Fibroblast of lung (primary cell): ENCODE measurements at regions not wholly inside any gene's neighbourhood (a gene's known extent, or its start where the extent isn't known, plus 50 kb on each side); places are given as distances from the start of the nearest gene placed in this dataset.
A peak's percentile ranks its signal among the peaks of the same experiment; 100 is the strongest.

ENCODE experiments used
- DNase-seq, 2 donors: peaks; one replicate each; pipeline versions ENCODE4 v3.0.0 to v3.0.0-alpha.2; 2010; ENCODE audit warnings: low read depth in 2 of 2
- H2AFZ ChIP-seq: 2 replicates; pipeline ENCODE4 v1.5.1; 2012; ENCODE audit warnings: low read length, control low read depth, inconsistent platforms
- H3K27ac ChIP-seq: 2 replicates; pipeline ENCODE4 v1.5.1; 2011; ENCODE audit warnings: low read length, control low read depth; ENCODE audit not compliant: insufficient read depth
- H3K27me3 ChIP-seq: 2 replicates; pipeline ENCODE4 v1.5.1; 2011; ENCODE audit warnings: mild to moderate bottlenecking, low read length; ENCODE audit not compliant: control insufficient read depth, insufficient read depth
- H3K36me3 ChIP-seq: 2 replicates; pipeline ENCODE4 v1.5.1; 2011; ENCODE audit warnings: low read length; ENCODE audit not compliant: control insufficient read depth, insufficient read depth
- H3K4me1 ChIP-seq: 2 replicates; pipeline ENCODE4 v1.5.1; 2011; ENCODE audit warnings: low read length; ENCODE audit not compliant: control insufficient read depth, insufficient read depth; ENCODE audit errors: extremely low read depth
- H3K4me2 ChIP-seq: 2 replicates; pipeline ENCODE4 v1.5.1; 2011; ENCODE audit warnings: low read length, control low read depth; ENCODE audit not compliant: insufficient read depth; ENCODE audit errors: extremely low read depth
- H3K4me3 ChIP-seq, 4 experiments: fragments of 200-600 bp in 1 of 4; sonication (generic) in 1 of 4; replicated peaks in 1 of 4; 2 replicates each; pipeline ENCODE4 v1.5.1; 2011 to 2016; ENCODE audit warnings: low read length in 4 of 4, low read depth in 3 of 4, mild to moderate bottlenecking in 3 of 4, control low read depth in 2 of 4, inconsistent platforms in 1 of 4, mixed read lengths in 1 of 4; ENCODE audit not compliant: insufficient read depth in 1 of 4; ENCODE audit errors: control extremely low read depth in 1 of 4
- H3K79me2 ChIP-seq: 2 replicates; pipeline ENCODE4 v1.5.1; 2012; ENCODE audit warnings: mild to moderate bottlenecking, low read length, inconsistent platforms; ENCODE audit not compliant: control insufficient read depth, insufficient read depth
- H3K9ac ChIP-seq: 2 replicates; pipeline ENCODE4 v1.5.1; 2011; ENCODE audit warnings: mild to moderate bottlenecking, low read length, control low read depth; ENCODE audit not compliant: insufficient read depth
- H3K9me3 ChIP-seq: 2 replicates; pipeline ENCODE4 v1.5.1; 2012; ENCODE audit warnings: low read depth, low read length; ENCODE audit not compliant: control insufficient read depth, insufficient read depth
- H4K20me1 ChIP-seq: 2 replicates; pipeline ENCODE4 v1.5.1; 2011; ENCODE audit warnings: low read length; ENCODE audit not compliant: control insufficient read depth, insufficient read depth; ENCODE audit errors: extremely low read depth
- EZH2 ChIP-seq: IDR thresholded peaks from 2 replicates; pipeline ENCODE4 v1.5.1; 2012; ENCODE audit warnings: low read length, control low read depth, mild to moderate bottlenecking; ENCODE audit errors: missing control alignments
- TF ChIP-seq, protein P1 (sequence below), 2 donors: IDR thresholded peaks in 1 of 2; conservative IDR thresholded peaks in 1 of 2; 1 replicate in 1 of 2; 2 replicates in 1 of 2; pipeline ENCODE4 v1.5.1; 2011 to 2012; ENCODE audit warnings: low read length in 2 of 2, control low read depth in 1 of 2, inconsistent platforms in 1 of 2, low read depth in 1 of 2, mild to moderate bottlenecking in 1 of 2

GRCh38 chr6:26269531-26270485, 95.2 kb upstream of the BTN3A2 start:
- H3K79me2 ChIP-seq = no peaks in the 10 kb centered on the region
- DNase-seq = no peak
- H3K36me3 ChIP-seq = no peaks in the 10 kb centered on the region
- peak overlapping the region; percentile 50 to 85 (median 70) for H3K4me3 ChIP-seq
- no peak overlapping the region for H2AFZ ChIP-seq
- no peaks in the 10 kb centered on the region for H3K27me3 ChIP-seq
- peaks cover 3% of the 10 kb centered on the region for H3K4me1 ChIP-seq
- peak overlapping the region; percentile 88 for H3K27ac ChIP-seq
- TF ChIP-seq, protein P1, sequence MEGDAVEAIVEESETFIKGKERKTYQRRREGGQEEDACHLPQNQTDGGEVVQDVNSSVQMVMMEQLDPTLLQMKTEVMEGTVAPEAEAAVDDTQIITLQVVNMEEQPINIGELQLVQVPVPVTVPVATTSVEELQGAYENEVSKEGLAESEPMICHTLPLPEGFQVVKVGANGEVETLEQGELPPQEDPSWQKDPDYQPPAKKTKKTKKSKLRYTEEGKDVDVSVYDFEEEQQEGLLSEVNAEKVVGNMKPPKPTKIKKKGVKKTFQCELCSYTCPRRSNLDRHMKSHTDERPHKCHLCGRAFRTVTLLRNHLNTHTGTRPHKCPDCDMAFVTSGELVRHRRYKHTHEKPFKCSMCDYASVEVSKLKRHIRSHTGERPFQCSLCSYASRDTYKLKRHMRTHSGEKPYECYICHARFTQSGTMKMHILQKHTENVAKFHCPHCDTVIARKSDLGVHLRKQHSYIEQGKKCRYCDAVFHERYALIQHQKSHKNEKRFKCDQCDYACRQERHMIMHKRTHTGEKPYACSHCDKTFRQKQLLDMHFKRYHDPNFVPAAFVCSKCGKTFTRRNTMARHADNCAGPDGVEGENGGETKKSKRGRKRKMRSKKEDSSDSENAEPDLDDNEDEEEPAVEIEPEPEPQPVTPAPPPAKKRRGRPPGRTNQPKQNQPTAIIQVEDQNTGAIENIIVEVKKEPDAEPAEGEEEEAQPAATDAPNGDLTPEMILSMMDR (conservative IDR thresholded peaks at IDR 0.05 in 1 of 2, IDR thresholded peaks at IDR 0.05 in 1 of 2; ENCODE audit: low read depth in 1 of 2, low read length in 2 of 2) = no peak
- TF ChIP-seq EZH2 = no peak
- H3K9ac ChIP-seq = no peak overlapping the region
- H3K9me3 ChIP-seq = no peaks in the 10 kb centered on the region
- H4K20me1 ChIP-seq = no peaks in the 10 kb centered on the region
- H3K4me2 ChIP-seq = peak overlapping the region; percentile 99

DNA sequence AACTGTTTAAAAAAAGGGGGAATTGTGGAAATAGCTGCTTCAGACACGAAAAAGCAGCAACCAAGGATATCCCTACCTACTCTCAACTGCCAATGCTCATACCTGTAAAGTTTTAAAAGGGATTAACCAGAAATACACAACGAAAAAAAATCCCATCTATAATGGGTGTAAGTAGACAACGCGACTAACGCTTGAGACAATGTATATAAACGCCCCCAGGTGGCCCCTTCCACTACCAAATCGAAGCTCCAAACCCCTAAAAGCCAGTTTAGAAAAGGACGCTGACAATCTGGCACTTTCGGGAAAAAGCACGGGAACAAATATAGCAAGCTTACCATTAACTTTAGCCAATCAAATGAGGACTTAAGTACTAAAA, 94.5 kb upstream of the BTN3A2 start:
- Histone ChIP-seq H3K27ac (peak overlapping the region; percentile 88), H3K4me3 (peak overlapping the region; percentile 50 to 85 (median 70)), H3K27me3 (no peaks in the 10 kb centered on the region), H3K79me2 (no peaks in the 10 kb centered on the region), H4K20me1 (no peaks in the 10 kb centered on the region), H3K9ac (no peak overlapping the region), H3K4me1 (peaks cover 3% of the 10 kb centered on the region), H3K36me3 (no peaks in the 10 kb centered on the region), H3K4me2 (peak overlapping the region; percentile 99), H3K9me3 (no peaks in the 10 kb centered on the region), H2AFZ (no peak overlapping the region)
- TF ChIP-seq, protein P1 (conservative IDR thresholded peaks at IDR 0.05 in 1 of 2, IDR thresholded peaks at IDR 0.05 in 1 of 2; ENCODE audit: low read depth in 1 of 2, low read length in 2 of 2) = peak in 1 of 2 donors; percentile 14
- TF ChIP-seq EZH2 = no peak
- DNase-seq = no peak

DNA sequence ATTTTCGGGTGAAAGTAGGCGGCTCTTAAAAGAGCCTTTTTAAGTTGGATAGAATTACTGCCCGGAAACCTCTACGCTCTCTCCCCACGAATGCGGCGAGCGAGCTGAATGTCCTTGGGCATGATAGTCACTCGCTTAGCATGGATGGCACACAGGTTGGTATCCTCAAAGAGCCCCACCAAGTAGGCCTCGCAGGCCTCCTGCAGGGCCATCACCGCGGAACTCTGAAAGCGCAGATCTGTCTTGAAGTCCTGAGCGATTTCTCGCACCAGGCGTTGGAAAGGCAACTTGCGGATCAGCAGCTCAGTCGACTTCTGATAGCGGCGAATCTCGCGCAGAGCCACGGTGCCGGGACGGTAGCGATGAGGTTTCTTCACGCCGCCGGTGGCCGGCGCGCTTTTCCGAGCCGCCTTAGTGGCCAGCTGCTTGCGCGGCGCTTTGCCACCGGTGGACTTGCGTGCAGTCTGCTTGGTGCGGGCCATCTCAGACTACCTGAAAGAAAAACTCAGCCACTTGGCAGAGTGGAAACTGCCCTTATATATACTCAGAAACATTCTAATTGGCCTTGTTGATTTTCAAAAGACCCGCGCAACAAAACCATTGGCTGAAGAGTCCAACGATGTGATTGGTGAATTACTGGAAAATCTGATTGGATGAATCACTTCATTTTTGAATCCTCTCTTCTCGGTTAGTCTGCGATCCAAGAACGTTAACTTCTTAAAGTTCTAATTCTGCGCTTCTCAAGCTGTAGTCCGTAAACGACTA, 93.9 kb upstream of the BTN3A2 start:
- Histone ChIP-seq H3K79me2 (no peaks in the 10 kb centered on the region), H2AFZ (peak overlapping the region; percentile 91), H3K9ac (peak overlapping the region; percentile 61), H3K27ac (peak overlapping the region; percentile 88), H3K4me3 (peak overlapping the region; percentile 50 to 85 (median 70)), H3K4me1 (peaks cover 3% of the 10 kb centered on the region), H3K4me2 (peak overlapping the region; percentile 99), H3K9me3 (no peaks in the 10 kb centered on the region), H3K36me3 (no peaks in the 10 kb centered on the region), H4K20me1 (no peaks in the 10 kb centered on the region), H3K27me3 (no peaks in the 10 kb centered on the region)
- TF ChIP-seq EZH2 = no peak
- TF ChIP-seq, protein P1 (conservative IDR thresholded peaks at IDR 0.05 in 1 of 2, IDR thresholded peaks at IDR 0.05 in 1 of 2; ENCODE audit: low read depth in 1 of 2, low read length in 2 of 2) = no peak
- peak; percentile 86 to 93 for DNase-seq
